DOHH2 (cell line): ENCODE measurements at regions not wholly inside any gene's neighbourhood (a gene's known extent, or its start where the extent isn't known, plus 50 kb on each side); places are given as distances from the start of the nearest gene placed in this dataset.

Experiments
- EZH2phosphoT487 ChIP-seq: fragments of 200-600 bp; sonication (generic); IDR thresholded peaks from 2 replicates; pipeline ENCODE4 v1.6.1; 2017; ENCODE audit warnings: borderline replicate concordance, mild to moderate bottlenecking, antibody characterized with exemption, low read length, moderate library complexity, mixed read lengths
- TF ChIP-seq, protein P1 (sequence below): fragments of 200-600 bp; sonication (generic); IDR thresholded peaks from one replicate; pipeline ENCODE4 v1.5.1; 2014; ENCODE audit warnings: antibody characterized with exemption, mild to moderate bottlenecking, low read depth, low read length; ENCODE audit not compliant: poor library complexity, severe bottlenecking

DNA sequence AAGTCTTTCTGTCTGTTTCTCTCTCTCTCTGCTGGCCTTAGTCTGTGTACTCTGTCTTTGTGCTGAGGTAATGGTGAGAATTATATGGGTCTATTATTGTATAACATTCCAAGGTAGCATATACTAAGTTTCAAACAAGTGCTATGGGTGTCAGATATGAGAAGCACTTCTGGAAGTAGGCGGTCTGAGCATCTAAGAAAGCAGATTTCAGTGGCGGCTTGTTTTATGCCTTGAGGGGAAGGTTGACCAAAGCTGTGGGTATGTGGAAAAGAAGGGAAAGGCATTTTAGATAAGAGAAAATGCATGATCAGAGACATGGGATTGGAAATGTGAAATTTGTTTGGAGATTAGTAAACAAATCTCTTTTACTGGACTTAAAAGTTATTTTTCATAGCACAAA is 348.5 kb downstream of the RFC3 start:
- TF ChIP-seq, protein P1, sequence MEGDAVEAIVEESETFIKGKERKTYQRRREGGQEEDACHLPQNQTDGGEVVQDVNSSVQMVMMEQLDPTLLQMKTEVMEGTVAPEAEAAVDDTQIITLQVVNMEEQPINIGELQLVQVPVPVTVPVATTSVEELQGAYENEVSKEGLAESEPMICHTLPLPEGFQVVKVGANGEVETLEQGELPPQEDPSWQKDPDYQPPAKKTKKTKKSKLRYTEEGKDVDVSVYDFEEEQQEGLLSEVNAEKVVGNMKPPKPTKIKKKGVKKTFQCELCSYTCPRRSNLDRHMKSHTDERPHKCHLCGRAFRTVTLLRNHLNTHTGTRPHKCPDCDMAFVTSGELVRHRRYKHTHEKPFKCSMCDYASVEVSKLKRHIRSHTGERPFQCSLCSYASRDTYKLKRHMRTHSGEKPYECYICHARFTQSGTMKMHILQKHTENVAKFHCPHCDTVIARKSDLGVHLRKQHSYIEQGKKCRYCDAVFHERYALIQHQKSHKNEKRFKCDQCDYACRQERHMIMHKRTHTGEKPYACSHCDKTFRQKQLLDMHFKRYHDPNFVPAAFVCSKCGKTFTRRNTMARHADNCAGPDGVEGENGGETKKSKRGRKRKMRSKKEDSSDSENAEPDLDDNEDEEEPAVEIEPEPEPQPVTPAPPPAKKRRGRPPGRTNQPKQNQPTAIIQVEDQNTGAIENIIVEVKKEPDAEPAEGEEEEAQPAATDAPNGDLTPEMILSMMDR = no peak
- no peak for TF ChIP-seq EZH2phosphoT487
